ENCODE measurements at regions not wholly inside any gene's neighbourhood (a gene's known extent, or its start where the extent isn't known, plus 50 kb on each side); places are given as distances from the start of the nearest gene placed in this dataset.

DNA sequence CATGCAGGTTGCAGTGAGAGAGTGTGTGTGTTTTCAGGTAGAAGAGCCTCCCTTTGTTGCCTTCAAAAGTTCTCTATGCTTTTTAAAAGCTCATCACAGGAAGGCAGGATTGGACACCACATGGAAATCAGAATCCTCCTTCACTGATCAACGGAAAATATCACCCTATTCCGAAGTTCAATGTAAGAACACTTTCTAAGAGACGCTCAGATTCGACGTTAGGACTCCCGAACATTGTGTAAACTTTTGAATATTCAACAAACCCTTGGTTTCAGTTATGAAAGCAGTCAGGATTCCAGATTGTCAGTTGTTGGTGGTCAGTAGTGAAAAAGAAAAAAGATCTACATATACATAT, 561.4 kb upstream of the ID2 start:
- no peak for DNase-seq
- TF ChIP-seq POLR2A (IDR thresholded peaks at IDR 0.05), result no peak
- TF ChIP-seq, protein P1, sequence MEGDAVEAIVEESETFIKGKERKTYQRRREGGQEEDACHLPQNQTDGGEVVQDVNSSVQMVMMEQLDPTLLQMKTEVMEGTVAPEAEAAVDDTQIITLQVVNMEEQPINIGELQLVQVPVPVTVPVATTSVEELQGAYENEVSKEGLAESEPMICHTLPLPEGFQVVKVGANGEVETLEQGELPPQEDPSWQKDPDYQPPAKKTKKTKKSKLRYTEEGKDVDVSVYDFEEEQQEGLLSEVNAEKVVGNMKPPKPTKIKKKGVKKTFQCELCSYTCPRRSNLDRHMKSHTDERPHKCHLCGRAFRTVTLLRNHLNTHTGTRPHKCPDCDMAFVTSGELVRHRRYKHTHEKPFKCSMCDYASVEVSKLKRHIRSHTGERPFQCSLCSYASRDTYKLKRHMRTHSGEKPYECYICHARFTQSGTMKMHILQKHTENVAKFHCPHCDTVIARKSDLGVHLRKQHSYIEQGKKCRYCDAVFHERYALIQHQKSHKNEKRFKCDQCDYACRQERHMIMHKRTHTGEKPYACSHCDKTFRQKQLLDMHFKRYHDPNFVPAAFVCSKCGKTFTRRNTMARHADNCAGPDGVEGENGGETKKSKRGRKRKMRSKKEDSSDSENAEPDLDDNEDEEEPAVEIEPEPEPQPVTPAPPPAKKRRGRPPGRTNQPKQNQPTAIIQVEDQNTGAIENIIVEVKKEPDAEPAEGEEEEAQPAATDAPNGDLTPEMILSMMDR (IDR thresholded peaks at IDR 0.05), result no peak
- Histone ChIP-seq H3K4me1 (peaks cover 5 to 15% (median 7%) of the 10 kb centered on the region in 3 donors), H3K27ac (no peak overlapping the region), H3K36me3 (no peaks in the 10 kb centered on the region), H3K27me3 (no peaks in the 10 kb centered on the region), H3K9me3 (no peaks in the 10 kb centered on the region), H3K4me3 (no peak overlapping the region)
- 56 to 66% methylated on average over 6 of the region's 6 CpGs for WGBS, 2 donors
- intact Hi-C loops (cut with DNase I), result no loop called here

DNA sequence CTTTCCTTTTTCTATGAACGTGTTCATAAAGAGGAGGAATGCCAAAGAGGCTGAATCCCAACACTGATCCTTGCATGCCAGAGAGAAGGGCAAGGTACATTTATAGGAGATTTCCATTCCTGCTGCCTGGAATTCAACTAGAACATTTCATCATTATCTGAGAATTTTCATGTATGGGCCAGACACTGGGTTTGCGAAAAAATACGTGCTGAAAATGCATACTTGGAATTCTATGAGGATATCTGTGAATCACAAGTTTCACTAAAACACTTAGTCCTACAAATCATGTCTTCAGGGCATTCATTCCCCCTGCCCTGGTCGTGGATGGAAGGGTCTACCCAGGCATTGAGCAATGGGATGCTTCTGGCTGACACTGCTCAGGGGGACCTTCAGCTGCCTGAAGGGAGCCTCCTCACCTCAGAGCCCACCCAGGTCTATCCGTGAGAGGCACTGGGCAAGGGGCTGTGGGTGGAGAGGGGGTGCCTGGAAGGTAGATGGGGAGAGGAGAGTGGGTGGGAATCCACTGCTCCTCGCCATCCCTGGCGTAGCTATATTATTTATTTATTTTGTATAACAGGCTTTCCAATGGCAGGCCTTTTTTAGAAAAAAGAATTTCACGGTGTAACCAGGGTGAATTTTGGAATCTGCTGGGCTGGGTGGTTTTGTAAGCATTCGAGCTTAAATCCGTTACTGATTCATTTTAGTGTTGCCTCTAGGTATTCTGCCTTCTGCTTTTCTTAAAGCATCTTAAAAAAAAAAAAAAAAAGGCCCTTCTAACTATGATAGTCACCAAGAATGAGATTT, 560.6 kb upstream of the ID2 start:
- no peak overlapping the region for H3K27ac ChIP-seq
- WGBS, 2 donors, result 79 to 82% methylated on average over 8 to 9 of the region's 10 CpGs

DNA sequence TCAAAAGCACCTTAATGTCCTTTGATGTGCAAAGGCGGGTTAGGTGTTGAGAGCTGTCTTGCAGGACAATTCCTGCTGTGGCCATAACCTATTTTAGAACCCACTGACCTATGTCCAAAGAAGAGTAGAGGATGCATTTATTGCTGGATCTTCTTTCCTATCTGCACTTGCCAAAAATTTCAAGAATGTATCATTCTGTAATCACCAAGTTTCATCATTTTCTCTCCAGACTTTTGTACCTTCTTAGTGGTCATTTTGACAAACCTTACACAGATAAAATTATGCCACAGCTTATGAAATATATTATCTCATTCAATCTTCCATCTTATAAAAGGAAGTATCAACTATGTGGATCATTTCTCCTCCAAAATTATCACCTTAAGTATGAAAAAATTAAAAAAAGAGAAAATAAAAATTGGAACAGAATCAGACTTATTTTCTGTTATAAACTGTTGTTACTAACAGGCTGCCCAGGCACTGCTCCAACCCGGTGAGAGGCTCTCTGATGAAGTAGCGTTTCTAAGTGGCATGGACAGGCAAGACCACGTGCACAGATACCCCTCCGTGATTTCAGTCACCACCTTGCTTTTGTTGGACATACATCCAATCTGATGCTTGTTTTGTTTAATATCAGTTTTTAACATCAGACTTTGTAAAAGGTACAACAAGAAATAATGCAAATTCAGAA, 559.9 kb upstream of the ID2 start:
- Histone ChIP-seq H3K36me3 (no peaks in the 10 kb centered on the region), H3K9me3 (no peaks in the 10 kb centered on the region), H3K27ac (no peak overlapping the region), H3K4me1 (peaks cover 5 to 15% (median 7%) of the 10 kb centered on the region in 3 donors), H3K4me3 (no peak overlapping the region), H3K27me3 (no peaks in the 10 kb centered on the region)
- TF ChIP-seq, protein P1 (IDR thresholded peaks at IDR 0.05), result no peak
- TF ChIP-seq POLR2A (IDR thresholded peaks at IDR 0.05), result no peak
- intact Hi-C loops (cut with DNase I), result no loop called here
- no peak for DNase-seq
- WGBS, 2 donors, result 85 to 88% methylated on average over 5 of the region's 5 CpGs

More for the DNA sequence above, 560.6 kb upstream of the ID2 start:
- Histone ChIP-seq H3K4me1 (peaks cover 5 to 15% (median 7%) of the 10 kb centered on the region in 3 donors), H3K27me3 (no peaks in the 10 kb centered on the region), H3K4me3 (no peak overlapping the region), H3K36me3 (no peaks in the 10 kb centered on the region), H3K9me3 (no peaks in the 10 kb centered on the region)
- no peak for TF ChIP-seq POLR2A (IDR thresholded peaks at IDR 0.05)
- DNase-seq, result no peak
- intact Hi-C loops (cut with DNase I), result no loop called here

DNA sequence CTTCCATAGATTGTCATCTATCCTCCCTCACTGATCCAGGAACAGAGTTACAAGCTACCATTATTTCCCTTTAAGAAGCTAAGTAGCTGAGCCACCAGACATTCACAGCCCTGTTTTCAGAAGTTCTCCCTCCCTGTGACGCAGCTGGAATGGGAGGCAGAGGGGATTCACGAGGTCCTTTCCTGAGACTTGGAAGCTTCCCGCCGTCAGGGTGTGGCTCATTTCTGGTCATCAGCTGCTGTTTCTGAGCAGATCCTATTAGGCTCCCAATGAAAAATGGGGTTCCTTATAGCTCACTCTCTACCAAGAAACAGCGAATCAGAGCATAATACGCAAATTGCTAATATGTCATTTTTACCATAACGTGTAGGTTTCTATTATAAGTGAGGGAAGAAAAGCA, 559.3 kb upstream of the ID2 start:
- no peak for TF ChIP-seq POLR2A (IDR thresholded peaks at IDR 0.05)
- TF ChIP-seq, protein P1 (IDR thresholded peaks at IDR 0.05), result no peak
- DNase-seq, result no peak
- intact Hi-C loops (cut with DNase I), result no loop called here
- WGBS, 2 donors, result 64 to 73% methylated on average over 6 to 7 of the region's 7 CpGs
- peaks cover 5 to 15% (median 7%) of the 10 kb centered on the region in 3 donors for H3K4me1 ChIP-seq
- no peaks in the 10 kb centered on the region for H3K9me3 ChIP-seq
- no peaks in the 10 kb centered on the region for H3K36me3 ChIP-seq
- no peaks in the 10 kb centered on the region for H3K27me3 ChIP-seq
- no peak overlapping the region for H3K4me3 ChIP-seq
- no peak overlapping the region for H3K27ac ChIP-seq

DNA sequence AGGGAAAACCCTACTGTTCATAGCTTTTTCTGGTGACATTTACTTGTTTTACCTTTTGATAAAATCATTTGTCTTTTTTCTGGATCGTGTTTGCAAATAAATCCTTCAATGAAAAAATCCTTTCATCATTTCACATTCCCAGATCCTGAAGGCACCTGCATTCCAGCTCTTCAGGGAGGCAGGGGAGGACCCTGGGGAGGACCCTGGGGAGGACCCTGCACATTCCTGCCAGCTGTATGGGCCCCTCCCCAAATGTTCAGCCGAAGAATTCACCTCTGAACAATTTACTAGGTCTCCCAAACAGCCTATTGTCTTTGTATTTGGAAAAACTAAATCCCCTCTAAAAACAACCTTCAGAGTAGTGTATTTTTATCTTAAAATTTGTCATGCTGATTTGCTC, 558.4 kb upstream of the ID2 start:
- TF ChIP-seq, protein P1 (IDR thresholded peaks at IDR 0.05), result no peak
- no peak for TF ChIP-seq POLR2A (IDR thresholded peaks at IDR 0.05)
- Histone ChIP-seq H3K4me1 (peaks cover 5 to 15% (median 7%) of the 10 kb centered on the region in 3 donors), H3K27me3 (no peaks in the 10 kb centered on the region), H3K27ac (no peak overlapping the region), H3K9me3 (no peaks in the 10 kb centered on the region), H3K4me3 (no peak overlapping the region), H3K36me3 (no peaks in the 10 kb centered on the region)
- DNase-seq, result no peak
- 39 to 56% methylated on average over 2 of the region's 2 CpGs for WGBS, 2 donors
- intact Hi-C loops (cut with DNase I), result no loop called here
